GM12874 (cell line): ENCODE measurements at regions not wholly inside any gene's neighbourhood (a gene's known extent, or its start where the extent isn't known, plus 50 kb on each side); places are given as distances from the start of the nearest gene placed in this dataset.

Experiments
- CTCF ChIP-seq: IDR thresholded peaks from 2 replicates; pipeline ENCODE4 v1.5.1; 2011; ENCODE audit warnings: low read depth, mild to moderate bottlenecking, control low read depth, low read length, moderate library complexity; ENCODE audit not compliant: insufficient read depth

GRCh38 chr20:21832442-21833385 is 127.2 kb downstream of the PAX1 start:
- no peak for TF ChIP-seq CTCF

- no peak for TF ChIP-seq CTCF
Measured at GRCh38 chr20:21826976-21827375, 121.5 kb downstream of the PAX1 start.

DNA sequence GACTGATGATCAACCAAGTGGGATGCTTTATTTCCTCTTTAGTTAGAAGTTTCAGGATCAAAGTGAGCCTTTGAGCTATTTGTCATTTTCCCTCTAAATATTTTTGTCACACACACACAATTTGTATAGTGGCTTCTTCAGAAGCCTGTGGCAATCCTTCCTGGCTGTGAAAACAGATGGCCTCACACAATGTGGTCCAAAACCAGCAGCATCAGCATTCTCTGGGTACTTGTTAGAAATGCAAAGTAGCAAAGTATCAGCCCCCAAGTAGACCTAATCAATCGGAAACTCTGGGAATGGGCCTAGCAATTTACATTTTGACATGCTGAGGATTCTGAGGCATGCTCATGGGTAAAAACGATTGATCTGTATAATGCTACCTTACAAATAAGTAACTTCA is 115.9 kb downstream of the PAX1 start:
- no peak for TF ChIP-seq CTCF

DNA sequence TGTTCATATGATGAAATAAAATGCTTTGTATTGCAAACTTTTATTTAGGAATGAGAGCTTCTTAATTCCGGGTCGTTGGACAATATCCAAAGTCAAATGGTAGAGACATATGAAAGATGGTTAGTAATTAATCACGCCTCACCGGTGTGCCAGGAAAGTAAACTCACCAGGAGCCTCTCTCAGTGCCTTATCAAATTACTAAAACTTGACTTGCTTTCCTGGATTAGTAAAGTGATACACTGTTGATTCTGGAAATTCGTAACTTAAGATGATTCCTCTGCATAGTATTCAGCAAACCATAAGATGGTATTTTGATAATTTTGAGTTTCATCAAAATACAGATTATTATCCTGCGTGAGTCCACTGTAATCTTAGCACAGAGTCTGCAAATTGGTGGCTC is 115.2 kb downstream of the PAX1 start:
- no peak for TF ChIP-seq CTCF

GRCh38 chr20:21820045-21820444 is 114.6 kb downstream of the PAX1 start:
- TF ChIP-seq CTCF = no peak

GRCh38 chr20:21812379-21812778 is 106.9 kb downstream of the PAX1 start:
- TF ChIP-seq CTCF = no peak

DNA sequence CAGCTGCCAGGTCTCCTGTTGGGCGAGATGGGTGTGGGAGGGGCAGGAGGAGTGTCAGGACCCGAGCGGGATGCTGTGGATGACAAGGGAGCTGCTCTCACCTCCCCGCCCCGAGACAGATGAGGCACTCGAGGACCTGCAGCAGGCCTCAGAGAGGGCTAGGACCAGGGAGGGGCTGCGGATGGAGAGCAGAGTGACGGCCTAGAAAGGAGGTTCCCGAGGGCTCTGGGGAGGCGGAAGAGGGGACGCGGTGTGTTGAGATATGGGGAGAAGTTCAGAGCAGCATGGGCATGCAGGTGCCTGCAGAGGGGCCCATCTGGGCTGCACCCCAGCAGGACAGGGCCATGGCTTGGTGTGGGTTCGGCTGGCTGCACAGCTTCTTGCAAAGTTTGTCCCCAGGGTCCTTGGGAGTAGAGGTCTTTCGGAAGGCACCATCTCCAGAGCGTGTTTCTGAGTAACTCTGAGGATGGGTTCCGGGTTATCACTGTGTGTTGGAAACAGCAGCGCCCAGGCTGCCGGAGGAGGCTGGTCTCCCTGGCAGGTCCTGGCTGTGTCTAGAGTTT is 104.6 kb downstream of the PAX1 start:
- TF ChIP-seq CTCF = no peak
